NB4 (cell line): ENCODE measurements at regions not wholly inside any gene's neighbourhood (a gene's known extent, or its start where the extent isn't known, plus 50 kb on each side); places are given as distances from the start of the nearest gene placed in this dataset.

Source experiments
- DNase-seq: peaks from one replicate; pipeline ENCODE4 v3.0.0; 2010; ENCODE audit warnings: low read depth
- H3K4me3 ChIP-seq: one replicate; pipeline ENCODE4 v1.5.1; 2011; ENCODE audit warnings: mild to moderate bottlenecking, low read depth, low read length, moderate library complexity
- MYC ChIP-seq: IDR thresholded peaks from 2 replicates; pipeline ENCODE4 v1.6.1; 2011; ENCODE audit warnings: low read depth, low read length
- POLR2A ChIP-seq: IDR thresholded peaks from 2 replicates; pipeline ENCODE4 v1.6.1; 2011; ENCODE audit warnings: mild to moderate bottlenecking; ENCODE audit not compliant: insufficient read length; ENCODE audit errors: extremely low read depth
- TF ChIP-seq, protein P1 (sequence below): IDR thresholded peaks from 2 replicates; pipeline ENCODE4 v1.6.1; 2011; ENCODE audit warnings: low read depth, low read length
- TF ChIP-seq, protein P2 (sequence below): IDR thresholded peaks from one replicate; pipeline ENCODE4 v1.5.1; 2012; ENCODE audit warnings: low read depth, low read length

DNA sequence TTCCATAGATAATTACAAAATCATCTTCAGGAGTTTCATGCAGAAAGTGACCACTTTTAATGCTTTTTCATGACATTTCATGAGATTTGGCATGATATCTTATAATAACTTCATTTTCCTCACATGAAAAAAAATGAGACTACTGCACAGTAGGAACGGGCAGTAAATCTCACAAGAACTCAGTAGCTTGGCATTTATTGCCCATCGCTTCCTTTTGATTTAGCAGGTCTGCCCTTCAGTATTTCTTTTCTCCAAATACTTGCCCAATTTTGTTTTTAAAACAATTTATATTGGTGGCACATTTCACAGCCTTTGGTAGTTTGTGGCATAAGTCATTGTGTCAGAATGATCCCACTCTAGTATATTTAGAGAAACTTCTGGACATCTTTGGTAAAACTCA is 711.8 kb upstream of the CHD1 start:
- no peak for DNase-seq
- no peak overlapping the region for H3K4me3 ChIP-seq
- no peak for TF ChIP-seq POLR2A
- TF ChIP-seq MYC, result no peak
- TF ChIP-seq, protein P1, sequence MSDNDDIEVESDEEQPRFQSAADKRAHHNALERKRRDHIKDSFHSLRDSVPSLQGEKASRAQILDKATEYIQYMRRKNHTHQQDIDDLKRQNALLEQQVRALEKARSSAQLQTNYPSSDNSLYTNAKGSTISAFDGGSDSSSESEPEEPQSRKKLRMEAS, result no peak
- TF ChIP-seq, protein P2, sequence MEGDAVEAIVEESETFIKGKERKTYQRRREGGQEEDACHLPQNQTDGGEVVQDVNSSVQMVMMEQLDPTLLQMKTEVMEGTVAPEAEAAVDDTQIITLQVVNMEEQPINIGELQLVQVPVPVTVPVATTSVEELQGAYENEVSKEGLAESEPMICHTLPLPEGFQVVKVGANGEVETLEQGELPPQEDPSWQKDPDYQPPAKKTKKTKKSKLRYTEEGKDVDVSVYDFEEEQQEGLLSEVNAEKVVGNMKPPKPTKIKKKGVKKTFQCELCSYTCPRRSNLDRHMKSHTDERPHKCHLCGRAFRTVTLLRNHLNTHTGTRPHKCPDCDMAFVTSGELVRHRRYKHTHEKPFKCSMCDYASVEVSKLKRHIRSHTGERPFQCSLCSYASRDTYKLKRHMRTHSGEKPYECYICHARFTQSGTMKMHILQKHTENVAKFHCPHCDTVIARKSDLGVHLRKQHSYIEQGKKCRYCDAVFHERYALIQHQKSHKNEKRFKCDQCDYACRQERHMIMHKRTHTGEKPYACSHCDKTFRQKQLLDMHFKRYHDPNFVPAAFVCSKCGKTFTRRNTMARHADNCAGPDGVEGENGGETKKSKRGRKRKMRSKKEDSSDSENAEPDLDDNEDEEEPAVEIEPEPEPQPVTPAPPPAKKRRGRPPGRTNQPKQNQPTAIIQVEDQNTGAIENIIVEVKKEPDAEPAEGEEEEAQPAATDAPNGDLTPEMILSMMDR, result no peak

DNA sequence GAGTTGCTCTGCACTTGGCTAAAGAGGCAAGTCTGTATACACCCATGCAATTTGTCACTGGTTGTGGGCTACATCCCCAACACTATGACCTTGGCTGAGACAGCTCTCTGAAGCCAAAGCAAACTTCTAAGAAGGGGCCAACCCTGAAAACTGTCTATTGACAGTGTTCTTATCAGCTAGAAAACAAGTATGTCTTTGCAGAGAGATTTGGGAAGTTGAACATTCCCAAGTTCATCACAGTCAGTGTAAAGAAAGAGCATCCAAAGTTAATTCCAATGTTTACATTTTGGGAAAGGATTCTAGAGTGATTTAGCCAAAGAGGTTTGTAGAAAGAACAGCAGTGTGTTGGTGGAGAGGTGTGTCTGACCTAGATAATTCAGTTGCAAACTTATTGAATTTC is 711.1 kb upstream of the CHD1 start:
- no peak for DNase-seq
- TF ChIP-seq, protein P2, result no peak
- TF ChIP-seq MYC, result no peak
- TF ChIP-seq, protein P1, result no peak
- TF ChIP-seq POLR2A, result no peak
- no peak overlapping the region for H3K4me3 ChIP-seq

DNA sequence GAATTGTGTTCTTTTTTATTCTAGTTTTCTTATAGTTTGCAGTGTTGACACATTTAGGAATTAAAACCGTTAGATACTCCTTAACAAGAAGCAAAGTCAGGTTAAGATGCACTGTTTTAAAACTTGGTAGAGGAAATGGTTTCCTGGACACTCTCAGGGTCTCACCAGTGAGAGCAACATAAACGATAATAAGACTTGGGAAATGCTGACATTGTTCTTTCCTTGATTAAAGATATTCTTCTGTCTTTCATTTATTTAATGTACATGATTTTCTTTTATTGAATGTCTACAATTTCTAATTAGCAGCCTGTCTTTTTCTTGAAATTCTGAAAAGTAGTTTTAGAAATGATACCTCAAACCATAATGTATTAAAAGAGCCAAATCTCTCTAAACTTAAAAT is 707.9 kb upstream of the CHD1 start:
- no peak overlapping the region for H3K4me3 ChIP-seq
- TF ChIP-seq, protein P2, result no peak
- TF ChIP-seq MYC (no peak), POLR2A (no peak)
- TF ChIP-seq, protein P1, result no peak
- no peak for DNase-seq

DNA sequence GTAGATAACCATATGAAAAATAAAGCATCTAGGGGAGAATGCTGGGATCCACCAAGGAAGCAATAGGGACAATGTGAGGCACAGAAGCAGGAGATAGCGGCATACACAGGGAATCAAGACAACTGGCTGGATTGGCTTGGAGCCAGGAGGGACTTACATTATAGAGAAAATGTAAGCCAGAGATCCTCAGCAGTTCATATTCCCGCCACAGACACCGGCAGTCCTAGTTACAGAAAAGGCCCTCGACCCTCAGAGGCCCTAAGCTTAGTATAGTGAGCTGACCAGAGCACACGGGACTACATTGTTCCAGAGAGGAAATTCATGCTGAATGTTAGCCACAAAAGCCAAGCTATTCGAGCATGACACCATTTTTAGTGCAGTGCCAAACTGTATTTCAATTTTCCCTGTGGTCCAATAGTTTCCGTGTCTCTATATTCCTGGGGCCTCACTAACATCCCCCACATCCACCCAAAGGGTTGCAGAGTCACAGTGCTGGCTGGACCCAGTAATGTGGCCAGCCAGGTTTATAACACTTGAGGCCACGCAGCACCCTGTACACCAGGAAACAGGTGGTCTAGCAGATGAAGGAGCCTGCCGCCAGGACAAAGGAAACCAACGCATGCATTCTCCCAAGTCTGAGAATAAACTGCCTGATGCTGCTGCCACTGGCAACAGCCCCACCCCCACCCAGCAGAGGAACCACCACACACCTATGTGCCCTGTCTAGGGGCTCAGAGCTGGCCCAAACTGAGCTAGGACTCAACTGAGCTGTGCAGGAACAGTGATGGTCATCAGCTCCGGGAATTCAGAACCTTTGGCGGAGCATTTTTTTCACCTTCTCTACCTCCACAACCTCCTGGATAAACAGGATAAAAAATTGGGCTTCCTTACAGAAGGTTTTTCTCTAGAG is 693.2 kb upstream of the CHD1 start:
- H3K4me3 ChIP-seq, result no peak overlapping the region
- no peak for DNase-seq
- TF ChIP-seq, protein P1, result no peak
- TF ChIP-seq, protein P2, result no peak
- TF ChIP-seq MYC (no peak), POLR2A (no peak)

DNA sequence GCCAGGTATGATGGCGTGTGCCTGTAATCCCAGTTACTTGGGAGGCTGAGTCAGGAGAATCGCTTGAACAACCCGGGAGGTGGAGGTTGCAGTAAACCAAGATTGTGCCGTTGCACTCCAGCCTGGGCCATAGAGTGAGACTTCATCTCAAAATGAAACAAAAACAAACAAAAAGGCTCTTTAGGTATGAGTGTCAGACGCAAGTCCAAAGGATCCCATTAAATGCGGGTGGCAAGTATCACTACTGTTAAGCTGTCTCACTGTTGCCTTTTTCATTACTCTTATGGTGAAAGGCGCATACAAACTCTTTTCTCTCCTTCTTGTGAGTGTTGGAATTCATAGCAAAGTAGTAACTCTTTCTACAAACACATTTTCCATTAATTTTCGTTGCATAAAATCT is 688.5 kb upstream of the CHD1 start:
- no peak for DNase-seq
- no peak for TF ChIP-seq POLR2A
- TF ChIP-seq, protein P2, result no peak
- no peak for TF ChIP-seq MYC
- TF ChIP-seq, protein P1, result no peak
- H3K4me3 ChIP-seq, result no peak overlapping the region
